ENCODE measurements at regions not wholly inside any gene's neighbourhood (a gene's known extent, or its start where the extent isn't known, plus 50 kb on each side); places are given as distances from the start of the nearest gene placed in this dataset.

- TF ChIP-seq ZNF532 (CRISPR knock-in tag; IDR thresholded peaks at IDR 0.05; ENCODE audit: borderline replicate concordance), result no peak
- TF ChIP-seq EMX1 (CRISPR knock-in tag; IDR thresholded peaks at IDR 0.05), result no peak
- TF ChIP-seq HMGA2 (CRISPR knock-in tag; IDR thresholded peaks at IDR 0.05), result no peak
- TF ChIP-seq TP53 (CRISPR knock-in tag; IDR thresholded peaks at IDR 0.05), result no peak
- TF ChIP-seq ZSCAN18 (CRISPR knock-in tag; IDR thresholded peaks at IDR 0.05), result no peak
- no peak for TF ChIP-seq ZNF263 (CRISPR knock-in tag; IDR thresholded peaks at IDR 0.05; ENCODE audit: low read depth)
- TF ChIP-seq JUN (CRISPR knock-in tag; IDR thresholded peaks at IDR 0.05), result no peak
- TF ChIP-seq ATF1 (CRISPR knock-in tag; IDR thresholded peaks at IDR 0.05), result no peak
- TF ChIP-seq ZNF138 (CRISPR knock-in tag; conservative IDR thresholded peaks at IDR 0.05), result no peak
Measured at GRCh38 chr5:14034963-14035362, 90.5 kb upstream of the DNAH5 start (continued).

- Mint-ChIP-seq H3K36me3 (no peaks in the 10 kb centered on the region), H3K27ac (no peak overlapping the region), H3K9me3 (peaks cover 3% of the 10 kb centered on the region; the same call in 1 of the 2 replicates), H3K4me1 (peaks cover 40% of the 10 kb centered on the region), H3K4me3 (no peak overlapping the region), H3K27me3 (ENCODE audit: low read depth) (peaks cover 27% of the 10 kb centered on the region)
- ChIA-PET POLR2A (no interaction called here), CTCF (no interaction called here)
- no peak for TF ChIP-seq IRF1 (CRISPR knock-in tag; IDR thresholded peaks at IDR 0.05)
- no peak for TF ChIP-seq CDX4 (CRISPR knock-in tag; IDR thresholded peaks at IDR 0.05; ENCODE audit: borderline replicate concordance)
- TF ChIP-seq FOXP1 (CRISPR knock-in tag; IDR thresholded peaks at IDR 0.05; ENCODE audit: borderline replicate concordance), result no peak
- TF ChIP-seq FOXP4 (CRISPR knock-in tag; IDR thresholded peaks at IDR 0.05), result no peak
- TF ChIP-seq NFYB (CRISPR knock-in tag; conservative IDR thresholded peaks at IDR 0.05; ENCODE audit: low read depth), result no peak
- TF ChIP-seq STAT6 (CRISPR knock-in tag; conservative IDR thresholded peaks at IDR 0.05; ENCODE audit: low read depth), result no peak
- no peak for TF ChIP-seq ATF2 (CRISPR knock-in tag; IDR thresholded peaks at IDR 0.05; ENCODE audit: borderline replicate concordance, low read depth)
- ATAC-seq (no peak), DNase-seq (ENCODE audit: low spot score) (no peak)
Measured at GRCh38 chr5:14032918-14033317, 88.4 kb upstream of the DNAH5 start.

Measured in WTC11 (cell line).